T-helper 1 cell treated with Interleukin-12 subunit alpha and Interleukin-12 subunit beta and Interleukin-4 antibody, amounts not matched to agents 30 ng/mL and 1 ng/mL, for 36 hours (primary cell): ENCODE measurements at regions not wholly inside any gene's neighbourhood (a gene's known extent, or its start where the extent isn't known, plus 50 kb on each side); places are given as distances from the start of the nearest gene placed in this dataset.

ENCODE experiments used
- intact Hi-C: fragments of 100-400 bp; cut with micrococcal nuclease; formaldehyde crosslinking; loops from one replicate; pipeline ENCODE4 v1.15.1; 2024

GRCh38 chr7:89908736-89909135 lies 245.5 kb upstream of the STEAP1 start:
- intact Hi-C loops, result no loop called here

DNA sequence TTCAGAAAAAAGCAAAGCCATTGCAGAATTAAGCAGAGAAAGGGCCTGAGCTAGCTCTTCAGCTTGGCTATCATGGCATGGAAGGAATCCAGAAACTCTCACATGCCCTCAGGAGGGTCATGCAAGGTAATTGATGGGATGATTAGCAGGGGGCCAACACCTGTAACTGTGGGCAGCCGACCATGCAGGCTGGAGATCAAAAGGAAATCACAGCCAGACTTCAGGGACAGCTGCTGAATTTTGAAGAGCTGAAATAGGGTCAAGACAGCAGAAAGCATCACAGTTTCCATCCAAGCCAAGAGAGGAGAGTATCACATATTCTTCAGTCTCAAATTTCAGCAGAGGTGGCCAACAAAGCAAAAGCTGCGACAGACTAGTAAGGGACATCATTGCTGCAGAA lies 239.6 kb upstream of the STEAP1 start:
- intact Hi-C loops, result no loop called here

- intact Hi-C loops, result no loop called here
Observed at GRCh38 chr7:89926194-89926593, 228.1 kb upstream of the STEAP1 start.

DNA sequence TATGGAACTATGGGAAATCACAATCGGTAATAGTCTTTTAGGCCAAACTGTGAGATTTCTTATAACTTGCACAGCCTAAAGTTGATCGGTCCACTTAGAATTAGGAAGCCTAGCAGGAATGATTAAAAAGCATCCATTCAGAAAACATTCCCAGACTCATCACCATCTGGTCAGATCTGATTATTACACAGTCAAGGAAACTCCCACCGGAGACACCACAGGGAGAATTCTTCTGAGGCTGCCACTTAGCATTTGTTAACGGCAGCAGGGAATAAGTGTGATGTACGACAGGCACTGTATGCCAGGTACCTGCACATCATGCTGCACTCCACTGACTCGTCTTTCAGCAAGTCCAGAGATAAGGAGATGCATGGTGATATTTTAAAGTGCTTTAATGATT lies 227.6 kb upstream of the STEAP1 start:
- intact Hi-C loops, result no loop called here

GRCh38 chr7:89927762-89928161 lies 226.5 kb upstream of the STEAP1 start:
- intact Hi-C loops, result no loop called here

GRCh38 chr7:89928451-89928850 lies 225.8 kb upstream of the STEAP1 start:
- intact Hi-C loops, result no loop called here

GRCh38 chr7:89934101-89934500 lies 220.2 kb upstream of the STEAP1 start:
- intact Hi-C loops, result no loop called here

DNA sequence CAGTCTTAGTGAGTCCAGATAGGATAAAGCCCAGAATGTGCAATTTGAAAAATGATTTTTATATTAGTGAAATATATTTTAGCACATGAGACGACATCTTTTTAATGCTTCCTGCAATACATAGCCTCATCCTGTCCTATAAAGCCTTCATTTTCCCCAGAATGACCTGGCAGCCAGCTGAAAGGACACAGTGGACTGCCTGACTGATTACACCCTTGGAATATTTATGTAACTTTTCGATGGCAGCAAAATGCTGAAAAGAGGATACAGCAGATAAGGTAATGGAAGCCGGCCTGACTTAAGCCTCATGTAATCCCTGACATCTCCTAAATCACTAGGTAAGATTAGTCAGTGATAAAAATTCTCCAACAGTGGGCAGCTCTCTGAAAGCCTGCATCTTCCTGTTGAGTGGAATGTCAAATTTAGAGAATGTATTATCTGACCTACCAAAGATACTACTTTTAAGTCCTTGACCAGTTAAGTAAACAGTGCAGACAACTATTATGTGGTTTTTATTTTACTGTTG lies 210.7 kb upstream of the STEAP1 start:
- intact Hi-C loops, result no loop called here

DNA sequence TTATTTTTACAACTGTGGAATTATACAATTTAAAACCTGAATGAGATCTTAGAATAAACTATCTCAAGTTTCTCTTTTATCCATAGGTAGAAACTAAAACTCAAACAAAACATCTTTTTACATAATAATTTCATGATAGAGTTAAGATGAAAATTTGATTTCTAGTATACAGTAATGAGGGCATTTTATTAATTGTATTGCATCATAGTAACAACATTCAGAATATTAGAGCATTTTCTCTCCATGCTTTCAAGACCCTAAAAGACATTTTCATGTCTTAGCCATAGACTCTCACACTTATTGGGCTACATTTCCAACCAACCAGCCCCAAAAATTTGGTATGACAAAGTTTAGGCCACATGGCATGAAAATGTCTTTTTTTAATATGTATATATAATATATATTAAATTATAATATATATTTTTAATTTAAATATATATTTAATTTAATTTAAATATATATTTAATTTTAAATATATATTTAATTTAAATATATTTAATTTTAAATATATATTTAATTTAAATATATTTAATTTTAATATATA lies 195.7 kb upstream of the STEAP1 start:
- intact Hi-C loops, result no loop called here

DNA sequence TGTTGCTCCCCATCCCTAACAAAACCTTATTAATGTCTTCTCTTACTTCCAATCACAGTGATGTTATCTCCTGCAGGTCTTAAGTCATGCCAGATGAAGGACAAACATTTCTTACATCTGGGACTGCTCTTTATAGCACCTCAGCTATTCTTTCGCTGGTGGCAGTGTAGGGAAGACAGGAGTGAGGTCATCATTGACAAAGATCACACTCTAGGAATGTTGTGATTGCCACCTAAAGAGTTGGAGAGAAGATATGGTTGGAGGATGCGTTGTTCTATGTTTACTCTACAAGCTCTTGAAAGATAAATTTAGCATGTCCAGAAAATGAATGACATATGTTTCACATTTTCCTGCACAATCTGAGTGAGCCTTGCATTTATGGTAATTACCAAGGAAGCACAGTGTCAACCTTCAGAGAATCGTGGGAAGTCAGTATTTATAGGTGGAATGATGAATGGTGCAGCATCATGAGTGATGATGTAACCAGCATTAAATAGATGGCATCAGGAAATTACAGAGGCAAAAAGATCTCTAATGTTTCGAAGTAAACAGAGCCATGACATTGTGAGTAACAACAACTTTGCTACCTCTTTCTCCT lies 188.1 kb upstream of the STEAP1 start:
- intact Hi-C loops, result no loop called here

DNA sequence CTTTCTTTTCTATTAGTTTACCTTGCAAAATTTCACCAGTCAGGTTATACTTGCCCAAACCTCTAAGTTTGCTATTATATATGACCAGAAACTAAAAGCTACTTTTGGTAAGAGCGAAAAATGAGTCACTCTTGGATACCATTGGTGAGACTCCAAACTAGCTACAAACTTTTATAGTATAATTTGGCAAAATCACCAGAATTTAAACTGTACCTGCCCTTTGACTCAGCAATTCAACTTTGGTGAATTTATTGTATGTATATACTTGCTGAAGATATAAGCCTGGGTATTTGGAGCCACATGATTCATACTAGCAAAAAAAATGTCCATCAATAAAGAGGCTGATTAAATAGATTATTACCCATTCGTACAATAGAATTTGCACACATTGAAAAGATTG lies 178.7 kb upstream of the STEAP1 start:
- intact Hi-C loops, result no loop called here

DNA sequence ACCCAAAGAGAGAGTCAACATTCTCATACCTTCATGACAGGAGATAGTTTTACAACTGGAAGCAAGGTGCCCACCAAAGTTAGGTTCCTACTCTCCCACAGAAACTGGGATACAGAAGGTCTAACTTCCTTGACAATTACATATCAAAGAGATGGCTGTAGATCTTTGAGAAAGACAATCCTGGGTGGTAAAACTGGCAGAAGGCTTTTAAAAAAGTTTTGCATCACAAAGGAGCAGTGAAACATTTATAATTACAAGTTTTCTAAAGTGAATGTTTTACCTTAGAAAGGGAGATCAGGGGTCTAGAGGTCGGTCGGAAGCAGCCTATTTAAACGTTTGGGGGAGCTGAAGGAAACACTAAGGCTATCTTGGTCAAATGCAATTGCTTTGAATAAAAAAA lies 166.6 kb upstream of the STEAP1 start:
- intact Hi-C loops, result no loop called here

DNA sequence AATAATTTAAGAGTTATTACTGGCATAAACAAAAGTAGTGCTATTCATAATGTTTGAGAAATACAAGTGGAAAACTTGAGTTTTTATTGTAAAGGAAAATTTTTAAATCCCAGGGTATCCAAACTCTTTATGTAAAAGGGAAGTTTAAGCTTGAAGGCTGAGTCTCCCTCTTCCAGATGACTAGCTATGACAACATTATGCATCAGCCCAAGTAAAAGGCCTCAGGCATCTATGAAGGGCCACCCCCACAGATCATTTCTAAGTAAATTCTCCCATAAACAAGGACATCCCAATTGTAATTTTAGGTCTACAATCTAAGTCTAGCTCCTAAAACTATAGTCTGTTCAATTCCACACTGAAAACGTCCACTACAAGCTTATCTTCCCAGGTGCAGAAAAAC lies 166.2 kb upstream of the STEAP1 start:
- intact Hi-C loops, result no loop called here

DNA sequence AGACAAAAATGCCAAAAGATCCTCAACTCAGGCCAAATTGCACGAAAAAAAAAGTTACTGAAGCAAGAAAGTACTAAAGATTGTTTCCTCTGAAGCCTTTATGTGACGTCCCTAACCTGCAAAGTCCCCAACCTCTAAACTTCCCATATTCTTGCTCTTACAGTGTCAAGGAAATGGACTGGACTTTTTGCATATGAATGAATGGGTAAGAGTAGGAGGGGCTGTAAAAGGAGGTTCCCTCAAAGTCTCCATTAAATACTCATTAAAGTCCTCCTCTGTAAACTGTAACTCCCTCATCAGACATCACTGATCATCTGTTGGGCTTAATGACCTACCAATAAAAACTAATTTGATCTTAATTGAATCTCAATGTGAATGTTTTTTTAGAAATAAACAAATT lies 164.8 kb upstream of the STEAP1 start:
- intact Hi-C loops, result no loop called here

GRCh38 chr7:89994483-89994882 lies 159.8 kb upstream of the STEAP1 start:
- intact Hi-C loops, result no loop called here

- intact Hi-C loops, result no loop called here
Observed at GRCh38 chr7:89998554-89998953, 155.7 kb upstream of the STEAP1 start.

- intact Hi-C loops, result no loop called here
Observed at GRCh38 chr7:90005836-90006235, 148.4 kb upstream of the STEAP1 start.

DNA sequence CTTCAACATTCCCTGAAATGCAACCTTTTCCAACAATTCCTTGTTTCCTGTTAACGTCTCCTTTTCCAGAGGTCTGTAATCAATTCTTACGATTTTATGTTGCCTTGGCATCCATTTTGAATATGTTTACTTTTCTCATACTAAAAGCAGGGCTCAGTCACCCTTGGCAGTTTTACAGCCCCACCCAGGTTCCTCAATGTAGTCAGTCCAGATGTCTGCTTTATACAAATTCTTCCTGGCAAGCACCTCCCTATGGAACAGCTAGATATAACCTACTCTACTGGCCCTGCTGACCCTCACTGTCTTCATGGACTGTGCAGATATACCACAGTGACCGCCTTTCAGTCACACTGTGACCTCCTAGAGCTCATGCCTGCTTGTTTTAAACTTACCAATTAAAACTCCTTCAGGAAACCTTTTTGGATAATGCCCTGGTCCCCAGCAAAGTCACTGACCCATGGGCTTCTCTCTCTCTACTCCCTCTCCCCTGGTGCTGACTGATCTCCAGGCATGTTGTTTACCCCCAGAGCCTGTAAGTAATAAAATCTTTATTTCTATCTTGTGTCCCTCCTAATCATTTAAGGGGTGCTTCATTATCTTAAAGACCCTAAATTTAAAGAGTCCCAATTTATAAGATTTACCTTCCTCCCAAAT lies 147.1 kb upstream of the STEAP1 start:
- intact Hi-C loops, result no loop called here

DNA sequence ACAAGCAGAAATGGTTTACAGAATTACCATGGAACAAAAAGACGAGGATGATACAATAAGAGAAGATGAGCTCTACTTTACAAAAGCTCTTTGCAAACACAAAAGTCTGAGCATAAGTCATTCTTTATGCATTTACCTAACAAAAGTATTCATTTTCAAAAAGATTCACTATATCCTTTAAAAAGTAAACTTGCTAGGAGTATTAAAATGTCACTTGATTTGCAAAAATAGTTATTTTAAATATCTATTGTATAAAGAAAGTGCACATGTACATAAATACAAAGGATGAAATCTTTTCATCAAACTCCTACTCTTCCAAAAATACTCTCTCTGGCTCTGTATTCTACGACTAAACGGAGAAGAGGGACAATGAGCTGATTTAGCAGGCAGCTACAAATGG lies 146.4 kb upstream of the STEAP1 start:
- intact Hi-C loops, result no loop called here

DNA sequence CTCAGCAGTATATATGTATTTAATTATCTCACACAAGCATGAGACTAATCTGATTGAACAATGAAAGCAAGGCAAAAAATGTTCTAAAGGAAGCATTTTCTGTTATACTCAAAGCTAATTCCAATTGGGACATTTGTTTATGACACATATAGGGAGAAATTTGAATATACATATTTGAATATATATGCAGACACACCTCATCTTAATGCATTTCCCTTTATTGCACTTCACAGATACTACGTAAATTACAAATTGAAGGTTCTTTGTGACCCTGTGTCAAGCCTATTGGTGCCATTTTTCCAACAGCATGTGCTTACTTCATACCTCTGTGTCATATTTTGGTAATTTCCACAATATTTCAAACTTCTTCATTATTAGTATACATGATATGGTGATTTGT lies 132.1 kb upstream of the STEAP1 start:
- intact Hi-C loops, result no loop called here

DNA sequence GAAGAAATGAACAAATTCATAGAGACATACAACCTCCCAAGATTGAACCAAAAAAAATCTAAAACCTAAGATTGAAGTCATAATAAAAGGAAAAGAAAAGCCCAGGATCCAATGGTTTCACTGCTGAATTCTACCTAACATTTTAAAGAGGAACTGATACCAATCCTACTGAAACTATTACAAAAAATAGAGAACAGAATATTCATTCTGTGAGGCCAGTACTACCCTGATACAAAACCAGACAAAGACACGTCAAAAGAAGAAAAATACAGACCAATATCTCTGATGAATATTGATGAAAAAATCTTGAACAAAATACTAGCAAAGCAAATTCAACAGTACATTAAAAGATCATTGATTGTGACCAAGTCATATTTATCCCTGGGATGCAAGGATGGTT lies 128.5 kb upstream of the STEAP1 start:
- intact Hi-C loops, result no loop called here

GRCh38 chr7:90033850-90034249 lies 120.4 kb upstream of the STEAP1 start:
- intact Hi-C loops, result no loop called here

DNA sequence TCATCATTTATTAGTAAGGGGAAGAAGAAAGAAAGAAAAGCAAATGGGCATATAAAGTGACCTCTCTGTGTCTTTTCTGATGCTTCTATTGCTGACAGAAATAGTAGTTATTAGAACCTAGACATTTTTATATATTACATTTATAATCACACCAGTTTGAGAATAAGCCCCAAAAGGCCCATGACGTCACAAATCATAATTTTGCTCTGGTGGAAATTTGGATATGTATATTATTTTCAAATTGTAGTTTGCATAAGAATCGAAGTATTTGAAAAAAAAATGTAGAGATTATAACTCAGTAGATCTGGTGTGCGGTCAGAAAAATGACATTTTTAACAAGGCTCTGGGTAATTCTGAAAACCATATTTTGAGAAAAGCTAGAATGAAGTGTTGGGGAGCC lies 101.2 kb upstream of the STEAP1 start:
- intact Hi-C loops, result no loop called here
